ENCODE measurements at regions not wholly inside any gene's neighbourhood (a gene's known extent, or its start where the extent isn't known, plus 50 kb on each side); places are given as distances from the start of the nearest gene placed in this dataset.
A peak's percentile ranks its signal among the peaks of the same experiment; 100 is the strongest.
"Not testable (repeated sequence)": the region's sequence is repeated elsewhere in the genome, so short reads cannot be mapped to it uniquely, and the experiment has no call there.

GRCh38 chr5:101455851-101456250 is 552.8 kb upstream of the ST8SIA4 start:
- no peak for DNase-seq

DNA sequence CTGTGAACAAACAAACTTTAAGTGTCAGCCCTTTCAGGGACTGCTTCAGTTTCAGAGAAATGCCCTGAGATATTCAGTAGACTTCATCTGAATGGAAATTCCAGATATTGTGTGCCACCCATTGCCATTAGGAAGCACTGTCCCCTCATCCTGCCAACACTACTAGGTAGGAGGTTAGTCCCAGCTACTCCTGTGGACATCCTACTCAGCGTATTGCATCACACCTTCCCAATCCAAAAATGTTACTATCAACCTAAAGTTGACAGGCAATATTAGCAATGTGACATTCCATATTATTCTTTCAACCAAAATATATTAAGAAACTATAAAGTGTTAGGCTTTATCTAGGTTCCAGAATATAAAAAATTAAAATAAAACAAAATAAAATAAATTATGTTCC is 552.0 kb upstream of the ST8SIA4 start:
- DNase-seq, result no peak

DNA sequence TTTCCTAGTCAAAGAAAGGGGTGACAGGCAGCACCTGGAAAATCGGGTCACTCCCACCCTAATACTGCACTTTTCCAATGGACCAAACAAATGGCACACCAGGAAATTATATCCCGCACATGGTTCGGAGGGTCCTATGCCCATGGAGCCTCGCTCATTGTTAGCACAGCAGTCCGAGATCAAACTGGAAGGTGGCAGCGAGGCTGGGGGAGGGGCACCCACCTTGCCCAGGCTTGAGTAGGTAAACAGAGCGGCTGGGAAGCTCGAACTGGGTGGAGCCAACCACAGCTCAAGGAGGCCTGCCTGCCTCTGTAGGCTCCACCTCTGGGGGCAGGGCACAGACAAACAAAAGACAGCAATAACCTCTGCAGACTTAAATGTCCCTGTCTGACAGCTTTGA is 539.2 kb upstream of the ST8SIA4 start:
- not testable (repeated sequence) for DNase-seq

GRCh38 chr5:101440173-101440572 is 537.1 kb upstream of the ST8SIA4 start:
- no peak for DNase-seq

GRCh38 chr5:101437351-101437750 is 534.3 kb upstream of the ST8SIA4 start:
- no peak for DNase-seq

GRCh38 chr5:101435768-101436167 is 532.7 kb upstream of the ST8SIA4 start:
- DNase-seq, result no peak

DNA sequence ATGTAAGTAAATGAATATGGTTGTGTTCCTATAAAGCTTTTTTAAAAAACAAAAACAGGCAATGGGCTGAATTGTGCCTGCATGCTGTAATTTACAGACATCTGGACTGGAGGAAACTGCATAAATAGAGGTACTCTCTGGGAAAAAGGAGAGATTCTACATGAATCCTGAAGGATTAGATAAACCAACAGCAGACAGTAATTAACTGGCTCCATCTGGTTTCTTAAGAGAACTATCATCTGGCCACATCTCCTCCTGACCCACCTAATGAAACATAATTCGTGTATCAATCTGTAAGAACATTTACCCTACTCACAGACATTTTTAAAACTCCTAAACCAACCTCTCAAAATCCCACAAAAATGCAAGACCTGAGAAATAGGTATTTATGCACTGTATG is 528.1 kb upstream of the ST8SIA4 start:
- DNase-seq, result no peak

- DNase-seq, result no peak
Measured at GRCh38 chr5:101430551-101430950, 527.5 kb upstream of the ST8SIA4 start.

DNA sequence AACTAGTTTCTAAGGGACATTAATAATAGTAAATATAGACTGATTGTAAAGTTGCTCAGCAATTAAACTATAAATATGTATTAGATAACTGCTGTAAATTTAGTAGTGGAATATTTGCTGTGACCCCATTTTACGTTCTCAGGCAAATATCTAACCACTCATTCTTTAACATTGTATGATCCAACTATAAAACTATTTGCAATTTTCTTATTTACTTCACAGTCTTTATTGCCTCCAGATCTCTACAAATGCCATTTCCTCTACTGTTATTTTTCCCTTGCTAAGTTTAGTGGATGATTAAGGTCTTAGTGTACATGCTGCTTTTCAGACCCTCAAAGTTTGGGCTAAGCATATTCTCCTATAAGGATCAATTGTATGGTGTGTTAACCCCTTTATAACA is 526.2 kb upstream of the ST8SIA4 start:
- no peak for DNase-seq

DNA sequence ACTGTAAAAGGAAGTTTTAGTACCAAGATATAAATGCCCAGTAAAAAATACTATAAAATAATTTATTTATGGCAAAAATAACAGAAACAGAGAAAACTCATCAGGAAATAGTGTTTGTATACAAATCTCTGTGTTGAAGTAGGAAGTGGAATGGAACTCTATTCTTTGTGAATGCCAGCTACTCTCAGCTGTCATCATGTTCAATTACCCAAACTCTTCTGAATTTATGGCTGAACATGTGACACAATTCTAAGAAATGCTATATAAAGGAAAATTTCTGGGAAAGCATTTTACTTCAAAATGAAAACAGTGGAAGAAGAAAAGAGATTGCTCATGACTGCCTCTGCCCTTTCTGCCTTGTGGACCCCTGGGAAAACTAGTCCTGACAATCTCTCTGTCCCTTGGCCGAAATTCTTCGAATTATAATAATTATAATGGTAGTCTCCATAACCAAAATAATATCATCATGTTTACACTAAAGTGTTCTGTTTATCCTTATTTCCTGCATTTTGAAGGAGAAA is 522.3 kb upstream of the ST8SIA4 start:
- no peak for DNase-seq

- peak; percentile 50 for DNase-seq
Measured at GRCh38 chr5:101424530-101425175, 521.6 kb upstream of the ST8SIA4 start.

- no peak for DNase-seq
Measured at GRCh38 chr5:101418713-101419118, 515.6 kb upstream of the ST8SIA4 start.

DNA sequence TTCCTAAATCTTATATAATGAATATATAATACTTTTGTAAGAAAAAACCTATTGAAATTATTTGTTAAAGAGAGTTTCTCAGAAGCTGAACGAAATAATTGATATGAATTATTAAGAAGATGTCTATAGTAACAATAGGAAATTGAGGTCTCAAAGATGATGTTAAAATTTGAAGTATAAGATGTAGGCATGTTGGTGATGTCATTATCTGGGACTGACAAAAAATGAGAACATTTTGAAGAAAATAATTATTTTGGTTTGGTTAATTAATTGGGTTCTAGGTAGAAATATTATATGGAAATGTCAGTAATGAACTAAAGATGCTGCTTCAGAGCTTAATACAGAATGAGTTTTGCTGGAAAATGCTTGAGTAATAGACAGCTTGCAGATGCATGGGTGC is 501.4 kb upstream of the ST8SIA4 start:
- DNase-seq, result no peak

DNA sequence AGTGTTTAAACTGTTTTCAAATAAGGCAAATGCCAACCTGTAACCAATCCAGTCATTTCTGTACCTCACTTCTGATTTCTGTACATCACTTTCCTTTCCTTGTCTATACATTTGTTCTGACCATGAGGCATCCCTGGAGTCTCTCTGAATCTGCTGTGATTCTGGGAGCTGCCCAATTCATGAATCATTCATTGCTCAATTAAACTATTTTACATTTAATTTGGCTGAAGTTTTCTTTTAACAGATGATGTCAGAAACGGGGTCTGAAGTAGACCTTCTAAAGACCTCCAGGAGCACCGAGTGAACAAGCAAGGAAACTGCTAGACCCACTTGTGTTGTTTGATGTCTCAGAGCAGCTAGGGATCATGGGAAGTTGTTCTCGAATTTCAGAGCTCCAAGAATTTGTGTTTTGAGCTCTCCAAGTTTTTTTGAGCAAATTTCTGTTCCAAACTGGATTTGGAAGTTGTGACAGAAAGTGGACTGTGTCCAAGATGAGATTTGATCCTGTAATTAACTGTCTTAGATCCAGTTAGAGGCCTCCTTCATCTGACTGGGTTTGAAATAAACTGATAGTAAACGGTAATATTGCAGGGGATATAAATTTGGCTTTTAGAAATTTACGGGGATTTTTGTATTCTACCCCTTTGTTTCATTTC is 490.8 kb upstream of the ST8SIA4 start:
- DNase-seq, result no peak

- no peak for DNase-seq
Measured at GRCh38 chr5:101390151-101390908, 487.2 kb upstream of the ST8SIA4 start.

DNA sequence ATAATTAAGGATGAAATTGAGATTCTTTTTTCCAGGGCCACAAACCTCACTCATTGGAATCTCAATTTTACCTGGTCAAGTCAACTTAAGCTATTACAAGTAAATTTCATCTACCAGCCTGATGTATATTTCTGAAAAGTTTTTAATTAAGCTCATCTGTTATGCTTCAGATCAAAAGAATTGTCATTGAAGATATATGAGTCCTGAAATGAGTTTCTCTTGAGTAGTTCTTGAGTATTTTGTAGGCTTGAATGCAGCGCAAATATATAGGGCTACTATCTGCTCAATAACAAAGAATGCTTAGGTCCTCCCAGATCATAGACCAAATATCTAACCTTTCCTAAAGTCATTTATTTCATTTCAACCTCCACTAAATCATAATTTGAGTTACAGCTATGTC is 482.2 kb upstream of the ST8SIA4 start:
- no peak for DNase-seq

GRCh38 chr5:101370181-101370580 is 467.1 kb upstream of the ST8SIA4 start:
- no peak for DNase-seq

GRCh38 chr5:101364469-101364868 is 461.4 kb upstream of the ST8SIA4 start:
- DNase-seq, result no peak

DNA sequence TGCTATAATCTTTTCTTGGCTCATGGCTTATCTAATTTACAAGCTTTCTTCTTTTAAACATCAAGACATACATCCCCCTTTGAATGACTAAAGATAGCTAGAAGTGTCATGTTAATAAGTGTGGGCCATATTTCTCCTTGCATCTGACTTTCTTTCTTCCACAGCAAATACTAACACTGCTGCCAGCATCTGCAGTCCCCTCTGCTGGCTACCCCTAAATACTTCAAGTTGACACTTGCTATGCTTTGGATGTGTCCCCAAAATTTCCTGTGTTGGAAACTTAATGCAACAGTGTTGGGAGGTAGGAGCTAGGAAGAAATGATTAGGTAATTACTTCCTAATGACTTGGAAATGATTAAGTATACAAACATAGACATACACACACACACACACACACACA is 459.0 kb upstream of the ST8SIA4 start:
- DNase-seq, result no peak

GRCh38 chr5:101346906-101347305 is 443.8 kb upstream of the ST8SIA4 start:
- no peak for DNase-seq

- no peak for DNase-seq
Measured at GRCh38 chr5:101346447-101346846, 443.4 kb upstream of the ST8SIA4 start.

GRCh38 chr5:101338226-101338625 is 435.1 kb upstream of the ST8SIA4 start:
- DNase-seq, result no peak

DNA sequence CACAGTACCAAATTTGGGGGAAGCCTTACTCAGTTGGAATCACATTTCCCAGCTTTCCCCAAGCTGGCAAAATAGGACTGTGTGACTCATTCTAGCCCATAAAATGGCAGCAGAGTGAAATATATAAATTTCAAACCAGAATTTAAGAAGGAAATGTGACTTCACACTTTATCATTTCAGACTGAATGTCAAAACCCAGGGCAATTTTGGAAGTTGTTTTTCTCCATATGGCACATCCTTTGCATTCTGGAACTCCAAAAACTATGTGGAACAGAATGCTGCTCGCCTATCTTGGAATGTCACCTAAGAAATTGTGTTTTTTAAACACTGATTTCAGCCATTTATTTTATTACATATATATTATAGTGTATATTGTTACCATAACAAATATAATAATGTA is 424.7 kb upstream of the ST8SIA4 start:
- no peak for DNase-seq

DNA sequence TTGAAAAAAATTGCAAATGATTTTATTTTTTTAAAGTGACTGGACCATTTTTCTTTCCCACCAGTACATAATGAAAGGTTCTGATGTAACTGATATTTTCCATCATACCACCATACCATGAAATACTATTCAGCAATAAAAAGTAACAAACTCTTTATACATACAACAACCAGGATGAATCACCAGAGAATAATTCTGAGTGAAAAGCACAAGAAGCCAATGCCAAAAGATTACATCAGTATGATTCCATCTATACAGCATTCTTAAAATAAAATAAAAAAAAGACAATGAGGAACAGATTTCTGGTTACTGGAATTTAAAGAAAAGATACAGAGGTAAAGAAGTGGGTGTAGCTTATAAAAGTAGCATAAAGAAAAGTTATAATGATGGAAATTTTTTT is 423.7 kb upstream of the ST8SIA4 start:
- DNase-seq, result no peak

Measured in DMS79 treated with DMSO at 0.1 percent for 48 hours (cell line).